H9 (cell line): ENCODE measurements at regions not wholly inside any gene's neighbourhood (a gene's known extent, or its start where the extent isn't known, plus 50 kb on each side); places are given as distances from the start of the nearest gene placed in this dataset.

Experiments used
- DNase-seq: peaks from one replicate; pipeline ENCODE4 v3.0.0-alpha.2; 2017
- H2AFZ ChIP-seq: one replicate; pipeline ENCODE4 v1.6.1; 2013; ENCODE audit warnings: mild to moderate bottlenecking, low read length, control low read depth, moderate library complexity
- H2AK5ac ChIP-seq: 2 replicates; pipeline ENCODE4 v1.6.1; 2013; ENCODE audit warnings: low read length, control low read depth, mixed read lengths; ENCODE audit not compliant: insufficient read length
- H2BK120ac ChIP-seq: one replicate; pipeline ENCODE4 v1.6.1; 2013; ENCODE audit warnings: low read depth, mild to moderate bottlenecking, low read length, control low read depth, inconsistent platforms; ENCODE audit not compliant: poor library complexity, severe bottlenecking
- H2BK12ac ChIP-seq: 2 replicates; pipeline ENCODE4 v1.6.1; 2013; ENCODE audit warnings: low read length, control low read depth, mixed read lengths, low read depth; ENCODE audit not compliant: insufficient read length
- H2BK15ac ChIP-seq: 2 replicates; pipeline ENCODE4 v1.6.1; 2013; ENCODE audit warnings: low read depth, low read length, control low read depth
- H2BK20ac ChIP-seq: one replicate; pipeline ENCODE4 v1.6.1; 2013; ENCODE audit warnings: low read depth, mild to moderate bottlenecking, low read length, control low read depth, inconsistent platforms; ENCODE audit not compliant: poor library complexity, severe bottlenecking
- H2BK5ac ChIP-seq: 2 replicates; pipeline ENCODE4 v1.6.1; 2013; ENCODE audit warnings: low read length, control low read depth, mixed read lengths; ENCODE audit not compliant: insufficient read length
- H3K14ac ChIP-seq: 2 replicates; pipeline ENCODE4 v1.6.1; 2013; ENCODE audit warnings: low read length, control low read depth; ENCODE audit not compliant: insufficient read depth
- H3K18ac ChIP-seq: 2 replicates; pipeline ENCODE4 v1.6.1; 2013; ENCODE audit warnings: low read depth, mild to moderate bottlenecking, mixed read lengths, low read length, control low read depth; ENCODE audit not compliant: insufficient read length
- H3K23ac ChIP-seq: 2 replicates; pipeline ENCODE4 v1.6.1; 2013; ENCODE audit warnings: low read length, control low read depth, mixed read lengths, low read depth; ENCODE audit not compliant: insufficient read length
- H3K23me2 ChIP-seq: 2 replicates; pipeline ENCODE4 v1.6.1; 2013; ENCODE audit warnings: low read depth, mild to moderate bottlenecking, mixed read lengths, low read length, control low read depth; ENCODE audit not compliant: insufficient read length, poor library complexity, severe bottlenecking
- H3K27ac ChIP-seq: 2 replicates; pipeline ENCODE4 v1.5.1; 2013; ENCODE audit warnings: low read length, control low read depth, mixed read lengths, low read depth; ENCODE audit not compliant: insufficient read length
- H3K27me3 ChIP-seq: 2 replicates; pipeline ENCODE4 v1.6.1; 2013; ENCODE audit warnings: low read length, control low read depth, inconsistent platforms; ENCODE audit not compliant: insufficient read depth
- H3K4ac ChIP-seq: 2 replicates; pipeline ENCODE4 v1.6.1; 2013; ENCODE audit warnings: low read depth, mild to moderate bottlenecking, control low read depth, inconsistent platforms, low read length, moderate library complexity
- H3K4me1 ChIP-seq: 2 replicates; pipeline ENCODE4 v1.6.1; 2013; ENCODE audit warnings: low read length, control low read depth, inconsistent platforms; ENCODE audit not compliant: insufficient read depth
- H3K4me2 ChIP-seq: 2 replicates; pipeline ENCODE4 v1.6.1; 2013; ENCODE audit warnings: low read length, control low read depth, mixed read lengths; ENCODE audit not compliant: insufficient read length, insufficient read depth
- H3K56ac ChIP-seq: 2 replicates; pipeline ENCODE4 v1.6.1; 2013; ENCODE audit warnings: low read depth, mild to moderate bottlenecking, mixed read lengths, low read length, control low read depth; ENCODE audit not compliant: insufficient read length
- H3K79me1 ChIP-seq: 2 replicates; pipeline ENCODE4 v1.6.1; 2013; ENCODE audit warnings: low read depth, mild to moderate bottlenecking, moderate library complexity, low read length, control low read depth, inconsistent platforms; ENCODE audit not compliant: insufficient read depth, poor library complexity, severe bottlenecking
- H3K79me2 ChIP-seq: 2 replicates; pipeline ENCODE4 v1.6.1; 2013; ENCODE audit warnings: low read length, control low read depth, inconsistent platforms; ENCODE audit not compliant: insufficient read depth
- H3K9ac ChIP-seq: 2 replicates; pipeline ENCODE4 v1.6.1; 2013; ENCODE audit warnings: low read length, control low read depth, mixed read lengths; ENCODE audit not compliant: insufficient read length; ENCODE audit errors: extremely low read depth
- H3K9me3 ChIP-seq: one replicate; pipeline ENCODE4 v1.6.1; 2013; ENCODE audit warnings: low read depth, low read length, inconsistent platforms; ENCODE audit not compliant: control insufficient read depth
- H3T11ph ChIP-seq: one replicate; pipeline ENCODE4 v1.6.1; 2013; ENCODE audit warnings: mild to moderate bottlenecking, low read length, control low read depth, inconsistent platforms
- H4K20me1 ChIP-seq: one replicate; pipeline ENCODE4 v1.6.1; 2013; ENCODE audit not compliant: control insufficient read depth, insufficient read length, insufficient read depth
- H4K5ac ChIP-seq: 2 replicates; pipeline ENCODE4 v1.6.1; 2013; ENCODE audit warnings: low read depth, mild to moderate bottlenecking, mixed read lengths, low read length, control low read depth; ENCODE audit not compliant: insufficient read length
- H4K8ac ChIP-seq: replicated peaks from 2 replicates; pipeline ENCODE4 v1.6.1; 2013; ENCODE audit warnings: low read length, control low read depth, mixed read lengths, low read depth; ENCODE audit not compliant: insufficient read length
- H4K91ac ChIP-seq: 2 replicates; pipeline ENCODE4 v1.6.1; 2013; ENCODE audit warnings: low read depth, mild to moderate bottlenecking, moderate library complexity, mixed read lengths, low read length, control low read depth; ENCODE audit not compliant: insufficient read length
- H3K27ac Mint-ChIP-seq, 3 experiments: 2 replicates in 2 of 3; 3 replicates in 1 of 3; pipeline ENCODE4 v1.8.0; 2020 to 2021; ENCODE audit warnings: mixed read lengths in 3 of 3, mild to moderate bottlenecking in 1 of 3, moderate library complexity in 1 of 3
- H3K27me3 Mint-ChIP-seq: 2 replicates; pipeline ENCODE4 v1.8.0; 2021; ENCODE audit warnings: low read depth, mild to moderate bottlenecking, moderate library complexity, mixed read lengths
- H3K36me3 Mint-ChIP-seq, 3 experiments: 2 replicates in 2 of 3; 3 replicates in 1 of 3; pipeline ENCODE4 v1.8.0; 2020 to 2021; ENCODE audit warnings: low read depth in 3 of 3, mixed read lengths in 3 of 3; ENCODE audit not compliant: insufficient read depth in 1 of 3
- H3K4me1 Mint-ChIP-seq, 2 experiments: 2 replicates each; pipeline ENCODE4 v1.8.0; 2020; ENCODE audit warnings: mixed read lengths in 2 of 2
- H3K4me3 Mint-ChIP-seq, 2 experiments: 2 replicates in 1 of 2; 3 replicates in 1 of 2; pipeline ENCODE4 v1.8.0; 2020 to 2021; ENCODE audit warnings: mild to moderate bottlenecking in 2 of 2, mixed read lengths in 2 of 2, moderate library complexity in 1 of 2
- H3K9me3 Mint-ChIP-seq, 2 experiments: 2 replicates in 1 of 2; 3 replicates in 1 of 2; pipeline ENCODE4 v1.8.0; 2020; ENCODE audit warnings: mild to moderate bottlenecking in 2 of 2, mixed read lengths in 2 of 2, moderate library complexity in 1 of 2
- CTCF ChIP-seq: fragments of 200-600 bp; sonication (generic); conservative IDR thresholded peaks from 3 replicates; pipeline ENCODE4 v1.8.0; 2021; ENCODE audit warnings: antibody characterized with exemption, mild to moderate bottlenecking
- WGBS: extraction: QIAGEN DNeasy Blood & Tissue Kit; methylation state at CpG from one replicate; pipeline ENCODE4 v1.1.7; 2013; ENCODE audit warnings: missing lambda C conversion rate, low lambda C conversion rate, mixed read lengths; ENCODE audit not compliant: insufficient read length; ENCODE audit errors: extremely low coverage; 5-methylcytosine and 5-hydroxymethylcytosine counted together

GRCh38 chr3:6807967-6808588 lies 52.8 kb upstream of the GRM7 start:
- Histone ChIP-seq H3K4me1 (no peaks in the 10 kb centered on the region), H2AFZ (no peak overlapping the region), H2BK15ac (no peak overlapping the region), H3K23me2 (no peaks in the 10 kb centered on the region), H2BK20ac (no peak overlapping the region), H3K9me3 (no peaks in the 10 kb centered on the region), H4K8ac (no peak overlapping the region), H3T11ph (no peak overlapping the region), H3K27ac (no peak overlapping the region), H3K9ac (no peak overlapping the region), H2BK5ac (no peak overlapping the region), H4K20me1 (no peaks in the 10 kb centered on the region), H3K14ac (no peak overlapping the region), H2BK12ac (no peak overlapping the region), H3K79me1 (no peaks in the 10 kb centered on the region), H4K91ac (no peak overlapping the region), H3K27me3 (no peaks in the 10 kb centered on the region), H3K56ac (no peak overlapping the region), H4K5ac (no peak overlapping the region), H3K4ac (no peak overlapping the region), H3K79me2 (no peaks in the 10 kb centered on the region), H3K4me2 (no peak overlapping the region), H3K18ac (no peak overlapping the region), H2BK120ac (no peak overlapping the region), H2AK5ac (no peak overlapping the region), H3K23ac (no peak overlapping the region)
- no peaks in the 10 kb centered on the region for H3K4me1 Mint-ChIP-seq
- TF ChIP-seq CTCF: no peak
- H3K27me3 Mint-ChIP-seq: no peaks in the 10 kb centered on the region
- H3K27ac Mint-ChIP-seq: no peak overlapping the region
- WGBS: no CpG with 5 or more reads among the region's 8 CpGs
- no peak for DNase-seq
- no peaks in the 10 kb centered on the region for H3K36me3 Mint-ChIP-seq
- H3K4me3 Mint-ChIP-seq: no peak overlapping the region
- no peaks in the 10 kb centered on the region for H3K9me3 Mint-ChIP-seq
